Urinary bladder (tissue), 3 donors: ENCODE measurements at regions not wholly inside any gene's neighbourhood (a gene's known extent, or its start where the extent isn't known, plus 50 kb on each side); places are given as distances from the start of the nearest gene placed in this dataset.
A peak's percentile ranks its signal among the peaks of the same experiment; 100 is the strongest.

Experiments used
- DNase-seq: peaks from one replicate; pipeline ENCODE4 v3.0.0-alpha.2; 2015; ENCODE audit errors: extremely low spot score
- H3K27ac ChIP-seq: one replicate; pipeline ENCODE4 v1.5.1; 2013; ENCODE audit warnings: low read depth, mild to moderate bottlenecking, moderate library complexity
- H3K36me3 ChIP-seq: one replicate; pipeline ENCODE4 v1.6.1; 2013; ENCODE audit warnings: mild to moderate bottlenecking, moderate library complexity; ENCODE audit not compliant: insufficient read depth
- H3K4me1 ChIP-seq: one replicate; pipeline ENCODE4 v1.6.1; 2013; ENCODE audit warnings: mild to moderate bottlenecking, moderate library complexity; ENCODE audit not compliant: insufficient read depth
- H3K4me3 ChIP-seq: one replicate; pipeline ENCODE4 v1.5.1; 2013; ENCODE audit warnings: low read depth, low read length
- WGBS: extraction: QIAGEN DNeasy Blood & Tissue Kit; methylation state at CpG from one replicate; pipeline ENCODE4 v1.1.7; 2013; 5-methylcytosine and 5-hydroxymethylcytosine counted together
- donor health status: healthy with polysubstance abuse.
- donor health status: healthy.

GRCh38 chr6:1494671-1495070, 105.3 kb downstream of the FOXF2 start:
- Histone ChIP-seq H3K36me3 (no peaks in the 10 kb centered on the region), H3K4me1 (no peaks in the 10 kb centered on the region), H3K27ac (no peak overlapping the region), H3K4me3 (no peak overlapping the region)
- 84% methylated on average over 9 of the region's 9 CpGs for WGBS
- DNase-seq, result no peak

GRCh38 chr6:1495344-1495743, 106.0 kb downstream of the FOXF2 start:
- WGBS, result 77% methylated on average over 4 of the region's 4 CpGs
- H3K4me1 ChIP-seq, result no peaks in the 10 kb centered on the region

GRCh38 chr6:1496092-1496491, 106.7 kb downstream of the FOXF2 start:
- WGBS, result 95% methylated on average over 5 of the region's 5 CpGs
- Histone ChIP-seq H3K36me3 (no peaks in the 10 kb centered on the region), H3K4me3 (no peak overlapping the region), H3K27ac (no peak overlapping the region), H3K4me1 (no peaks in the 10 kb centered on the region)
- DNase-seq, result no peak

More at GRCh38 chr6:1495344-1495743, 106.0 kb downstream of the FOXF2 start:
- Histone ChIP-seq H3K36me3 (no peaks in the 10 kb centered on the region), H3K4me3 (no peak overlapping the region), H3K27ac (no peak overlapping the region)
- DNase-seq, result no peak

GRCh38 chr6:1496836-1497760, 107.7 kb downstream of the FOXF2 start:
- H3K27ac ChIP-seq, result no peak overlapping the region
- WGBS, result 68% methylated on average over 16 of the region's 16 CpGs

GRCh38 chr6:1497761-1498105, 108.4 kb downstream of the FOXF2 start:
- Histone ChIP-seq H3K4me3 (no peak overlapping the region), H3K27ac (no peak overlapping the region), H3K4me1 (no peaks in the 10 kb centered on the region), H3K36me3 (no peaks in the 10 kb centered on the region)
- 46% methylated on average over 4 of the region's 4 CpGs for WGBS
- no peak for DNase-seq

More at GRCh38 chr6:1496836-1497760, 107.7 kb downstream of the FOXF2 start:
- no peak for DNase-seq
- no peaks in the 10 kb centered on the region for H3K4me1 ChIP-seq
- H3K36me3 ChIP-seq, result no peaks in the 10 kb centered on the region
- no peak overlapping the region for H3K4me3 ChIP-seq

GRCh38 chr6:1498491-1499113, 109.2 kb downstream of the FOXF2 start:
- 81% methylated on average over 8 of the region's 8 CpGs for WGBS

GRCh38 chr6:1499777-1500176, 109.9 kb upstream of the FOXC1 start:
- no peaks in the 10 kb centered on the region for H3K36me3 ChIP-seq
- no peaks in the 10 kb centered on the region for H3K4me1 ChIP-seq
- DNase-seq, result peak; percentile 42
- H3K27ac ChIP-seq, result no peak overlapping the region
- 62% methylated on average over 8 of the region's 8 CpGs for WGBS
- no peak overlapping the region for H3K4me3 ChIP-seq

More at GRCh38 chr6:1498491-1499113, 109.2 kb downstream of the FOXF2 start:
- DNase-seq, result no peak
- no peaks in the 10 kb centered on the region for H3K4me1 ChIP-seq
- no peaks in the 10 kb centered on the region for H3K36me3 ChIP-seq
- H3K27ac ChIP-seq, result no peak overlapping the region
- H3K4me3 ChIP-seq, result no peak overlapping the region

- H3K27ac ChIP-seq, result no peak overlapping the region
- no peak for DNase-seq
- no peaks in the 10 kb centered on the region for H3K4me1 ChIP-seq
- H3K4me3 ChIP-seq, result no peak overlapping the region
- WGBS, result 69% methylated on average over 11 of the region's 11 CpGs
- no peaks in the 10 kb centered on the region for H3K36me3 ChIP-seq
These were observed 108.8 kb upstream of the FOXC1 start for GRCh38 chr6:1500913-1501312.

GRCh38 chr6:1502041-1502440, 107.7 kb upstream of the FOXC1 start:
- no peak for DNase-seq
- Histone ChIP-seq H3K4me1 (no peaks in the 10 kb centered on the region), H3K27ac (no peak overlapping the region), H3K36me3 (no peaks in the 10 kb centered on the region), H3K4me3 (no peak overlapping the region)
- 66% methylated on average over 7 of the region's 7 CpGs for WGBS

GRCh38 chr6:1503811-1504210, 105.9 kb upstream of the FOXC1 start:
- no peak overlapping the region for H3K4me3 ChIP-seq
- WGBS, result 63% methylated on average over 3 of the region's 3 CpGs
- DNase-seq, result no peak
- H3K4me1 ChIP-seq, result no peaks in the 10 kb centered on the region
- H3K27ac ChIP-seq, result no peak overlapping the region
- H3K36me3 ChIP-seq, result no peaks in the 10 kb centered on the region

GRCh38 chr6:1504465-1504864, 105.2 kb upstream of the FOXC1 start:
- 78% methylated on average over 10 of the region's 10 CpGs for WGBS
- H3K36me3 ChIP-seq, result no peaks in the 10 kb centered on the region
- no peak for DNase-seq
- no peaks in the 10 kb centered on the region for H3K4me1 ChIP-seq
- H3K4me3 ChIP-seq, result no peak overlapping the region
- no peak overlapping the region for H3K27ac ChIP-seq

- H3K4me1 ChIP-seq, result no peaks in the 10 kb centered on the region
- no peak overlapping the region for H3K4me3 ChIP-seq
- WGBS, result 91% methylated on average over 6 of the region's 6 CpGs
- DNase-seq, result no peak
- H3K36me3 ChIP-seq, result no peaks in the 10 kb centered on the region
- H3K27ac ChIP-seq, result no peak overlapping the region
These were observed 102.5 kb upstream of the FOXC1 start for GRCh38 chr6:1507251-1507650.

GRCh38 chr6:1509241-1509640, 100.5 kb upstream of the FOXC1 start:
- WGBS, result 80% methylated on average over 4 of the region's 4 CpGs
- Histone ChIP-seq H3K36me3 (no peaks in the 10 kb centered on the region), H3K4me1 (no peaks in the 10 kb centered on the region), H3K27ac (no peak overlapping the region), H3K4me3 (no peak overlapping the region)
- no peak for DNase-seq

- Histone ChIP-seq H3K36me3 (no peaks in the 10 kb centered on the region), H3K27ac (no peak overlapping the region), H3K4me1 (no peaks in the 10 kb centered on the region), H3K4me3 (no peak overlapping the region)
- no peak for DNase-seq
- 80% methylated on average over 3 of the region's 3 CpGs for WGBS
These were observed 99.5 kb upstream of the FOXC1 start for GRCh38 chr6:1510239-1510638.
